LNCAP (cell line): ENCODE measurements at regions not wholly inside any gene's neighbourhood (a gene's known extent, or its start where the extent isn't known, plus 50 kb on each side); places are given as distances from the start of the nearest gene placed in this dataset.

Experiments used
- TF ChIP-seq, protein P1 (sequence below): fragments of 450-650 bp; IDR thresholded peaks from 2 replicates; pipeline ENCODE4 v1.5.1; 2017; ENCODE audit warnings: mild to moderate bottlenecking

DNA sequence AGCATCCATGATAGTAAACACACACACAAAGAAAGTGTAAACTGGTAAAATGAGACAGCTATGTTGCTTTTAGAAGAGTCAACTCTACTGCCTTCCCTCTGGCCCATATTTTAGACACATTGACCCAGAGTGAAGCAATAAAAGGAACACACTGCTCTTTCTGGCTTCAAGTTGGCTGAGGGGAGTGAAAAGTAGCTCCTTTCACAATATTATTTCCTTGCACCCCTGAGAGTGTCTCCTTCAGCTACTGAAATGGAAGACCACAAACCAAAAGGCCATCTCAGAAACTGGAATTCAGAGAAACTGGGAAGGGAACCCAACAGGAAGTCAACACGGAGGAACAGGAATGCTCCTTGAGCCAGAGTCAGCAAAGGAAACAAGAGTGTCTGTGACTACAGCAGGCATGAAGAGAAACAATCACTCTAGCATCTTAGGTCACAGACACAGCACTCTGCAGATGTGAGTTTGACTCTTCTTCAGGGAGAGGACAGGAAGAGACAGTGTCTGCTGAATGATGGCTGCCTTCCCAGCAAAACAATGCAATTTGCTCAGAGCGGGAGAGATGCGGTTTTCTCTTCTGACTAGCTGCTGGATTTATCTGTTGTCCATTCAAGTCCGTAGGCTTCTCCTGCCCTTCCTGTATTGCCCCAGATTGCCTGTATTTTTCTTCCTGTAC lies 106.7 kb downstream of the SPATA18 start:
- TF ChIP-seq, protein P1, sequence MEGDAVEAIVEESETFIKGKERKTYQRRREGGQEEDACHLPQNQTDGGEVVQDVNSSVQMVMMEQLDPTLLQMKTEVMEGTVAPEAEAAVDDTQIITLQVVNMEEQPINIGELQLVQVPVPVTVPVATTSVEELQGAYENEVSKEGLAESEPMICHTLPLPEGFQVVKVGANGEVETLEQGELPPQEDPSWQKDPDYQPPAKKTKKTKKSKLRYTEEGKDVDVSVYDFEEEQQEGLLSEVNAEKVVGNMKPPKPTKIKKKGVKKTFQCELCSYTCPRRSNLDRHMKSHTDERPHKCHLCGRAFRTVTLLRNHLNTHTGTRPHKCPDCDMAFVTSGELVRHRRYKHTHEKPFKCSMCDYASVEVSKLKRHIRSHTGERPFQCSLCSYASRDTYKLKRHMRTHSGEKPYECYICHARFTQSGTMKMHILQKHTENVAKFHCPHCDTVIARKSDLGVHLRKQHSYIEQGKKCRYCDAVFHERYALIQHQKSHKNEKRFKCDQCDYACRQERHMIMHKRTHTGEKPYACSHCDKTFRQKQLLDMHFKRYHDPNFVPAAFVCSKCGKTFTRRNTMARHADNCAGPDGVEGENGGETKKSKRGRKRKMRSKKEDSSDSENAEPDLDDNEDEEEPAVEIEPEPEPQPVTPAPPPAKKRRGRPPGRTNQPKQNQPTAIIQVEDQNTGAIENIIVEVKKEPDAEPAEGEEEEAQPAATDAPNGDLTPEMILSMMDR: no peak

DNA sequence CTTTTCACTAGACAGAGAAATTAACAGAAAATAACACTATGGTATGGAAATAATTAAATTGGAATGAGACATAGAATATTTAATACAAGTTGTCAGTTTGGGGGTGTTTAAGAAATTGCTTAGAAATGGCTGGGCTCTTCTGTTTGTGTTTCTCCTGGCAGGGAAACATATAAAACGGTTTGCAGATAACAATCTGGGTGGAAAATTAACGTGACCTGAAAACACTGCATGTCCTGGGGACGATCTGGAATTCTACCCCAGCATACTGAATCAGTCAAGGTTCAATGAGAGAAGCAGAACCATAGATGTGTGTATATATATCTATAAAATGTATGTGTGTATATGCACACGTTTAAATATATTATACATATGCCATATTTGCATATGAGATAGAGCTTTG lies 109.8 kb downstream of the SPATA18 start:
- TF ChIP-seq, protein P1: no peak

DNA sequence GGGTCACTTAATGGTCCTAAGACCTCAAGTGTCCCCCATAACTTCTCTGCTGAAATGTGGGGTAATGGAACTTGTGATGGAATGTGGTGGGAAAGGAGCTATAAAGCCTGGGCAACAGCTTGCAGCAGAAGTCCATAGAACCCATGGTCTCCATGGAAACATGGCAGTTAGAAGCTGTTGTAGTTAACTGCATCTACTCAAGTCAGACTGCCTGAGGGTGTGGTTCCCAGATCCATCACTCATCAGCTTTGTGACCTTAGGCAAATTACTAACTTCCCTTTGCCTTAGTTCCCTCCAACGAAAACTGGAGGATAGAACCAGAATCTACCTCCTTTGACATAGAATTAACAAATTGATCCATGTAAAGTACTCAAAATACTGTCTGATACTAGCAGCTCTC lies 113.0 kb downstream of the SPATA18 start:
- TF ChIP-seq, protein P1: no peak

DNA sequence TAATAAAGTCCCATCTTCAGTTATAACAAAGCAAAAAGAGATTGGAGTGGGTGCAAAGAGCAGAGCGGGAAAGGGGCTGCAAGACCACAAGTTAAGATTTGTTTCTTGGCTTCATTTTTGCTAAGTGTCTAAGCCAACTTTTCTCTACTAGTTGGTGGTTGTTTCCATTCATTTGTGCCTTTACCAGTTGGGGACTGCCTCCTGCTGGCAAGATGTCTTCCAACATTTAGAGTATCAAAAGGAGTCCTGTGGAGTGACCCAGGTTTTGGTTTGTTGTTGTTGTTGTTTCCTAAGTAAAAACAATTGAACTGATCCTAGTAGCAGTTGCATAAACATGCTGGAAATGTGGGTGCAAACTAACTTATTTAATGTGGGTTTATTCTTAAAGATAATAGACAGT lies 121.1 kb downstream of the SPATA18 start:
- TF ChIP-seq, protein P1: peak; percentile 54; the same call in 1 of the 2 replicates

DNA sequence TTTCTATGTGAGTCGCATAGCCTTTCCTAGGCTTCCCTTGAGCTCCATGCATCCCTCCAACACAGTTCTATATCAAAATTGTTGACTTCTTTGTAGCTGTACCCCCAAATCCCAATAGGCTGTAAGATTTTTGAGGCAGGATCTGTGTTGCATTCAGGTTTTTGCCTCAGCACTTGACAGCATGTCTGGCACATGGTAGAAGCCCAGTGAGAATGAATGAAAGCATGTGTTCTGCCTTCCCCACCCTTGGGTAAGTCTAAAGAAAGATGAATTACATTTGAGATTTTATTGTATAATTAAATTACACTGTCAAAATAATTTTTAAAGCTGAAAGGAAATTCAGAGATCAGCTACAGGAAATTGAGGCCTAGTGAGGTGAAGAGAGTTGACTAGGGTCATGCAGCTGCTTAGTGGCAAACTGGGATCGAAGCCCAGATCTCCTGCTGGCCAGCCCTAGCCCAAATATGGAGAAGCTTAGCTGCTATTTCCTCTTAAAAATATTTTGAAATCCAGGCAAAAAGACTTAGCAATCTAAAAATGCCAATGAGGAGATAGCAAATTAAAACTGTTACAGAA lies 122.5 kb downstream of the SPATA18 start:
- TF ChIP-seq, protein P1: no peak

DNA sequence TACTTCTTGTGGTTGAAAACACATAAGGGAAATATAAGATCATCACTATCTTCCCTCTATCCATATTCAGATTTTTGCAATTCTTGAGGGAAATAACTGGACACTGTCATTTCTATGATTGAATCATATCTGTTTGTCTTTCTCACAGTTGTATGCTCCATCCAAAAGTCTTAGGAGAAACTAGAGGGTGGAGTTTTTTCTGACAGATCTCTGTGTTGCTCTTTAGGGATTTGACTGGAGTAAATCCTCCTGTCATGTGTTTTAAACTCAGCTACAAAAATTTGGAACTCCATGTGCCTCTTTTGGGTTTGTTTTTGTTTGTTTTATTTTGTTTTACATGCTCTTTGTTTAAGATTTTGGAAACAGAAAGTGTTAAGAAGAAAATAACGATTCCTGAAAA lies 136.5 kb downstream of the SPATA18 start:
- TF ChIP-seq, protein P1: no peak

DNA sequence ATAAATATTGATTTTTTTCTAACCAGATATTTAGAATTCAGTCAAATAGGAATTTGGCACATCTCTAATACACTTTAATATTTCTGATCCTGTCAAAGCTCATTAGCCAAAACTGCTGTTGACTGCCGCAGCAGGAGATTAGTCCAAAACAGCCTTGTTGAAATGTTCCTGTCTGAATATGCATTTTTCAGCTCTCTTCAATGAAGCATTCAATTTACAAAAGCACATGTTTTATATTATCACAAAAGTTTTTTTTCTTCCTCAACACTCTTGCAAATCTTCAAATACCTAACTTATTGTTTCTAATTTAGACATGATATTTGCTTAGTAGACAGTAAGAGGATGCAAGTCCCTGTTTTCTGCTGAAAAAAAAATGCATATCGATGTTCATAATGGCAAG lies 140.9 kb downstream of the SPATA18 start:
- TF ChIP-seq, protein P1: no peak
